ENCODE measurements at regions not wholly inside any gene's neighbourhood (a gene's known extent, or its start where the extent isn't known, plus 50 kb on each side); places are given as distances from the start of the nearest gene placed in this dataset.

- DNase-seq (no peak), ATAC-seq (ENCODE audit: low read depth) (no peak)
- intact Hi-C loops (cut with micrococcal nuclease), result no loop called here
- ChIA-PET POLR2A (no interaction called here), CTCF (no interaction called here)
- no peaks in the 10 kb centered on the region for H3K27me3 ChIP-seq (replicated peaks in 1 of 4; ENCODE audit: control extremely low read depth in 1 of 4, control insufficient read depth in 3 of 4, insufficient read depth in 4 of 4, low read length in 3 of 4)
- no peak overlapping the region for H2AFZ ChIP-seq (ENCODE audit: insufficient read depth, low read depth, low read length, poor library complexity, severe bottlenecking)
- no peak for TF ChIP-seq EZH2 (IDR thresholded peaks at IDR 0.05; ENCODE audit: borderline replicate concordance, insufficient read depth, low read depth, low read length, poor library complexity, severe bottlenecking)
- TF ChIP-seq CTCF (IDR thresholded peaks at IDR 0.05), result no peak
- H3K4me2 ChIP-seq (replicated peaks; ENCODE audit: low read depth, low read length, poor library complexity, severe bottlenecking), result no peak overlapping the region
- H3K4me3 ChIP-seq (ENCODE audit: control extremely low read depth in 1 of 5, extremely low read depth in 1 of 5, insufficient read depth in 1 of 5, low read depth in 2 of 5, low read length in 4 of 5), result no peak overlapping the region
- Mint-ChIP-seq H3K9me3 (ENCODE audit: insufficient read depth) (no peaks in the 10 kb centered on the region), H3K4me3 (no peak overlapping the region), H3K27me3 (no peaks in the 10 kb centered on the region), H3K27ac (no peak overlapping the region), H3K4me1 (no peaks in the 10 kb centered on the region)
- H3K4me1 ChIP-seq (ENCODE audit: control insufficient read depth in 2 of 2, insufficient read depth in 2 of 2, low read length in 2 of 2), result no peaks in the 10 kb centered on the region
- H3K27ac ChIP-seq (ENCODE audit: low read length in 2 of 2), result no peak overlapping the region
- no peaks in the 10 kb centered on the region for H3K36me3 ChIP-seq (replicated peaks in 1 of 2; ENCODE audit: control extremely low read depth in 1 of 2, control insufficient read depth in 1 of 2, extremely low read depth in 1 of 2, insufficient read depth in 2 of 2, low read length in 1 of 2)
- no peaks in the 10 kb centered on the region for H3K9me3 ChIP-seq (ENCODE audit: control extremely low read depth in 1 of 3, control insufficient read depth in 2 of 3, insufficient read depth in 1 of 3, low read length in 2 of 3)
- no peak overlapping the region for H3K9ac ChIP-seq (ENCODE audit: low read length)
- WGBS (ENCODE audit: insufficient coverage), result no CpG with 5 or more reads among the region's 3 CpGs
- no peaks in the 10 kb centered on the region for H4K20me1 ChIP-seq (ENCODE audit: control insufficient read depth, insufficient read depth, low read length, poor library complexity, severe bottlenecking)
- no peaks in the 10 kb centered on the region for H3K79me2 ChIP-seq (ENCODE audit: control insufficient read depth, insufficient read depth, low read length)
Observed at GRCh38 chr2:193561054-193561453, 1366.3 kb upstream of the TMEFF2 start.

- Histone ChIP-seq H3K4me3 (ENCODE audit: control extremely low read depth in 1 of 5, extremely low read depth in 1 of 5, insufficient read depth in 1 of 5, low read depth in 2 of 5, low read length in 4 of 5) (no peak overlapping the region), H3K27me3 (replicated peaks in 1 of 4; ENCODE audit: control extremely low read depth in 1 of 4, control insufficient read depth in 3 of 4, insufficient read depth in 4 of 4, low read length in 3 of 4) (no peaks in the 10 kb centered on the region), H3K4me2 (replicated peaks; ENCODE audit: low read depth, low read length, poor library complexity, severe bottlenecking) (no peak overlapping the region), H3K9me3 (ENCODE audit: control extremely low read depth in 1 of 3, control insufficient read depth in 2 of 3, insufficient read depth in 1 of 3, low read length in 2 of 3) (no peaks in the 10 kb centered on the region), H3K36me3 (replicated peaks in 1 of 2; ENCODE audit: control extremely low read depth in 1 of 2, control insufficient read depth in 1 of 2, extremely low read depth in 1 of 2, insufficient read depth in 2 of 2, low read length in 1 of 2) (no peaks in the 10 kb centered on the region), H4K20me1 (ENCODE audit: control insufficient read depth, insufficient read depth, low read length, poor library complexity, severe bottlenecking) (no peaks in the 10 kb centered on the region), H3K79me2 (ENCODE audit: control insufficient read depth, insufficient read depth, low read length) (no peaks in the 10 kb centered on the region), H3K4me1 (ENCODE audit: control insufficient read depth in 2 of 2, insufficient read depth in 2 of 2, low read length in 2 of 2) (no peaks in the 10 kb centered on the region), H2AFZ (ENCODE audit: insufficient read depth, low read depth, low read length, poor library complexity, severe bottlenecking) (no peak overlapping the region), H3K9ac (ENCODE audit: low read length) (no peak overlapping the region), H3K27ac (ENCODE audit: low read length in 2 of 2) (no peak overlapping the region)
- TF ChIP-seq CTCF (IDR thresholded peaks at IDR 0.05) (no peak), EZH2 (IDR thresholded peaks at IDR 0.05; ENCODE audit: borderline replicate concordance, insufficient read depth, low read depth, low read length, poor library complexity, severe bottlenecking) (no peak)
- WGBS (ENCODE audit: insufficient coverage), result no CpG with 5 or more reads among the region's 1 CpG
- no peak overlapping the region for H3K27ac Mint-ChIP-seq
- ATAC-seq (ENCODE audit: low read depth) (no peak), DNase-seq (no peak)
- intact Hi-C loops (cut with micrococcal nuclease), result no loop called here
- H3K27me3 Mint-ChIP-seq, result no peaks in the 10 kb centered on the region
- CTCF ChIA-PET, result no interaction called here
- no peak overlapping the region for H3K4me3 Mint-ChIP-seq
- POLR2A ChIA-PET, result no interaction called here
- H3K9me3 Mint-ChIP-seq (ENCODE audit: insufficient read depth), result no peaks in the 10 kb centered on the region
- H3K4me1 Mint-ChIP-seq, result no peaks in the 10 kb centered on the region
Observed at GRCh38 chr2:193556766-193557470, 1362.2 kb upstream of the TMEFF2 start.

All from B cell (primary cell).